GM18868 (cell line): ENCODE measurements at regions not wholly inside any gene's neighbourhood (a gene's known extent, or its start where the extent isn't known, plus 50 kb on each side); places are given as distances from the start of the nearest gene placed in this dataset.
"Not testable (repeated sequence)": the region's sequence is repeated elsewhere in the genome, so short reads cannot be mapped to it uniquely, and the experiment has no call there.

Experiments used
- ATAC-seq: cut with Tn5 transposase; IDR thresholded peaks from one replicate; pipeline ENCODE4 v1.9.1; 2021; ENCODE audit warnings: mild to moderate bottlenecking, moderate library complexity; ENCODE audit not compliant: unreplicated experiment

DNA sequence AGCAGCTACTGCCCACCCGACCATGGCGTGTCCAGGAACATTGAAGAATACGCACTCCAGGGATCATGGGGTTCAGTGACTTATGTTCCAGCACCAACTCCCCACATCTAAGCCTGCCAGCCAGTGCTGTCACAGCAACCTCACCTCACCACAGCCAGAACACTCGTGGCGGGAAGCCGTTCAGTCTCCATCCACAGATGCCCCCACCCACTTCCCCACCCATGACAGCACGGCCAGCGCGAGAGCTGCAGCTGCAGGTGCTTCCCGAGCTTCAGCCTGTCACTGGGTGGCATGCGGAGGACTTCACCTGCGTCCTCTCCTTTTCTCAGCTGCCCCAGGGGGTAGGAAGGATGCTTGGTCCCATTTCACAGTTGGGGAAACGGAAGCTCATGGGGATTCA is 50.3 kb downstream of the RBFOX3 start:
- no peak for ATAC-seq

GRCh38 chr17:79559111-79559887 is 51.6 kb downstream of the RBFOX3 start:
- ATAC-seq: no peak

DNA sequence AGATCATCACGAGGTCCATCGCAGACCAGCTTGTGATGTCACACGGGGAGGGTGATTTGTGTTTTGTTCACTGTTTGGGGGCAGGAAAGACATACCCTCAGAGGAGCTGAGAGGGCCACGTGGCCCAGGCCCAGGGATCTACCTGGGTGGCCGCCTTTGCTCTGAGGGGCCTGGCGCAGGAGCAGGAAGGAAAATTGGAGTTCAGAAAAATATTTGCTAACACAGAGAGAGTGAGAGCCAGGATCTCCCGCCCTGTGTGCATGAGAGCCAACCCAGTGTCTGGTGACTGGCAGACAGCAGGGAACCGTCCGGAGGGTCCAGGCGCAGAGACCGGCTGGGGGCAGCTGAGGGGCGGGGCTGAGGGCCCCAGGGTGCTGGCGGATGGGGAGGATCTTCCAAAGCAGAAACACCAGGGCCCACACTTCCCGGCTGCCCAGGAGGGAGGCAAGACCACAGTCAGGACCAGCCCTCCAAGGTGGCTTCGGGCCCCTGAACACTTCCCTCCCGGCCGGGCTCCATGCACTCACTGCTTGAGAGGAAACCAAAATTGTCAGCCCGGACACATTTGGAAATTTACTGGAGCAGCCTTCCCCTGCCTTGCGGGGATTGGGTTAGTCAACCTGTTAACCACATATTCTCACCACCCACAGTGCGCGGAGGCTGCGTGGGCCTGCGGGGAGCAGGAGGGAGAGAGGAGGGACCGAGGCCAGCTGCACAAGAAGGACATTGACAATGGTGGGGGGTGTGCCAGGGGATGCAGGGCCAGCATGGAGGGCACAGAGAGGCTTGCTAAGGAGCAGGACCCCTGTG is 52.6 kb downstream of the RBFOX3 start:
- ATAC-seq: no peak

DNA sequence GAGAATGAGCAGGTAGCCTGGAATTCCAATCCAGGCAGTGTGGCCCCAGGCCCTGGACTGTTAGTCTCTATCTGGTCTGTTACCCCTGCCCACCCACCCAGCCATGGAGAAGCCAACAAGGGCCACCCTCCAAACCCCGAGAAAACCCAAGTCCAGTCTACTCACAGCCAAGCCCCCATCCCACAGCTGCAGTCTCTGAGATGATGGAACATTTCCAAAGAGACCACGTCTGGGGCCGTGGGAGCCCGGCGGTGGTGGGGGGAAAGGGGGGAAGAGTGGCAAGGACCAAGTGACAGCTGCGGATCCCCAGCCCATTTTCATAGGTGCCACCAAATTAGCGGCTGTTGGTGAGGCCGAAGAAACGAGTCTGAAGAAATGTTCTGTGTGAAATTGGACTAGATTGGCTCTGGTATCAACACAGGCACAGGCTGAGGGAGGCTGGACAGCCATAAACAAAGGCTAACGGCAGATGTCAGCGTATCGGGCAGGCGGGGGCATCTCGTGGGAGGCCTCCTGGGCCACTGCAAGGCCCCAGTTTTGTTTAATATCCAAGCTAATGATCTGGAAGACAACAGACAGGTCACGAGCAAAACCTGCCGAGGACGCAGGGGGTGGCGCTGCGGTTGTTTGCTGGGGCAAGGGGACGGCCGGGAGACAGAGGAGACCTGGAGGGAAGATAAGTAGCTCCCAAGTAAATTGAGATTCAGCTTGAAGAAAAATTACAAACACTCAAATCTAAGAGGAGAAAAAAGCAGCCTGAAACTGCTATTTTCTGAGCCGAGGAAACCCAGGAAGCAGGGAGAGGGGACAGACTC is 53.4 kb downstream of the RBFOX3 start:
- no peak for ATAC-seq

GRCh38 chr17:79556271-79556670 is 54.6 kb downstream of the RBFOX3 start:
- ATAC-seq: no peak

DNA sequence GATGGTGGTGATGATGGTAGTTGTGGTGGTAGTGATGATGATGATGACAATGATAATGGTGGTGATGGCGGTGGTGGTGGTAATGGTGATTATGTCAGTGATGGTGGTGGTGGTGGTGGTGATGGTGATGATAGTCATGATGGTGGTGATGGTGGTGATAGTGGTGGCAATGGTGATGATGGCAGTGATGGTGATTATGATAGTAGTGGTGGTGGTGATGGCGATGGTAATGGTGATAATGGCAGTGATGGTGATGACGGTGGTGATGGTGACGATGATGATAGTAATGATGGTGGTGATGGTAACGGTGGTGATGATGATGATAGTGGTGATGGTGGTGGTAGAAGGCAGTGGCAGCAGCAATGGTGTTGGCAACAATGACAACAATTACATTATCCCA is 55.3 kb downstream of the RBFOX3 start:
- no peak for ATAC-seq

DNA sequence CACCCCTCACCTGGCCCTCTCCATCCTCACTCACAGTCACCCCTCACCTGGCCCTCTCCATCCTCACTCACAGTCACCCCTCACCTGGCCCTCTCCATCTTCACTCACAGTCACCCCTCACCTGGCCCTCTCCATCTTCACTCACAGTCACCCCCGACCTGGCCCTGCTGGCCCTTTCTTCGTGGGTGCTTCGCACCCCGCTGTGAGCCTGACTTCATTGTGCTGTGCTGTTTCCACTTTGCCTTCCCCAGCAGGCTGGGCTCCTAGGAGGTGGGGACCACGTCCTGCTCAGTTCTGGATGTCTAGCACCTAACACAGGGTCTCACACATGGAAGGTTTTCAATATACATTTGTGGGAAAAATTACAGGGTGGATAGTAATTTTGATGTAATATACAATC is 56.5 kb downstream of the RBFOX3 start:
- ATAC-seq: not testable (repeated sequence)

DNA sequence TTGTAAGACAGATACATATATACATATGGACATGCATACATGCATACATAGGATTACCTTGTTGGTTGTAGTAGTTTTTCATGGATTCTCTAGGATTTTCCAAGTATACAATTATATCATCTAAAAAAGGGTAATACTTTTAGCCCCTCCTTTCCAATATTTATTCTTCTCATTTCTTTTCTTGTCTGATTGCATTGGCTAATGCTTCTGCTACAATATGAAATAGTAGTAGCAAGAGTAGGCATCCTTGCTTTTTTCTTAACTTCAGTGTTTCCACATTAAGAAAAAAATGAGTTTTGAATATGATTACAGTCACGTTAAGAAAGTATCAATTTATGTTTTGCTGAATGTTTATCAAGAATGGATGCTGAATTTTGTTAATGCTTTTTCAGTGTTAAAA is 58.0 kb downstream of the RBFOX3 start:
- no peak for ATAC-seq

GRCh38 chr17:79552405-79552804 is 58.4 kb downstream of the RBFOX3 start:
- ATAC-seq: no peak

GRCh38 chr17:79549141-79549915 is 61.5 kb downstream of the RBFOX3 start:
- ATAC-seq: no peak

DNA sequence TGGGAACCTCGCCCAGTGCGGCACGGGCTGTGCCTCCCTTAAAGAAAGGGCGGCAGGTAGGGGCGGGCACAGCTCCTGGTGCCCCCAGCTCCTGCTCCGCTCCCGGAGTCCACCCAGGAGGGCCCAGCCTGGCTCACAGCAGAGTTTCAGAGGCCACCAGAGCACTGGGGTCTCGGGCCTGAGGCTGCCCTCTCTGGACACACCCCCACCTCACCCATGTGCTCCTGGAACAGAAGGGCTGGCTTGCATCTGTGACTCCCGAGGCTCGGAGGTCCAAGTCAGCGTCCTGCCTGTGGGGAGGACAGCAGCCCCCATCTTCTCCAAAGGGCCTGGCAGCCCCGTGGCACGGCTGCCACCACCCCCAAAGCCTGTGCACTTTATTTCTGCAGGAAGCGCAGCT is 62.7 kb downstream of the RBFOX3 start:
- no peak for ATAC-seq

- ATAC-seq: no peak
Observed at GRCh38 chr17:79547586-79547985, 63.3 kb downstream of the RBFOX3 start.

DNA sequence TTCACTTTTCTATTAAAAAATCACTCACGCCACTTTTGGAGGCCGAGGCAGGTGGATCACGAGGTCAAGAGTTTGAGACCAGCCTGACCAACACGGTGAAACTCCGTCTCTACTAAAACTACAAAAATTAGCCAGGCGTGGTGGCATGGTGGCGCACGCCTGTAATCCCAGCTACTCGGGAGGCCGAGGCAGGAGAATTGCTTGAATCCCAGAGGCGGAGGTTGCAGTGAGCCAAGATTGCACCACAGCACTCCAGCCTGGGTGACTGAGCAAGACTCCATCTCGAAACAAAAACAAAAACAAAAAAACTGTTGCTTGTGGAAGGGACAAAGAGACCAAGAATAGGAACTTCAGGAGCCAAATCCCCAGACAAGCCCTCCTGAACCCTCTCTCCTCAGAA is 63.7 kb downstream of the RBFOX3 start:
- not testable (repeated sequence) for ATAC-seq

- no peak for ATAC-seq
Observed at GRCh38 chr17:79546386-79546785, 64.5 kb downstream of the RBFOX3 start.

- ATAC-seq: no peak
Observed at GRCh38 chr17:79545251-79546005, 65.4 kb downstream of the RBFOX3 start.

DNA sequence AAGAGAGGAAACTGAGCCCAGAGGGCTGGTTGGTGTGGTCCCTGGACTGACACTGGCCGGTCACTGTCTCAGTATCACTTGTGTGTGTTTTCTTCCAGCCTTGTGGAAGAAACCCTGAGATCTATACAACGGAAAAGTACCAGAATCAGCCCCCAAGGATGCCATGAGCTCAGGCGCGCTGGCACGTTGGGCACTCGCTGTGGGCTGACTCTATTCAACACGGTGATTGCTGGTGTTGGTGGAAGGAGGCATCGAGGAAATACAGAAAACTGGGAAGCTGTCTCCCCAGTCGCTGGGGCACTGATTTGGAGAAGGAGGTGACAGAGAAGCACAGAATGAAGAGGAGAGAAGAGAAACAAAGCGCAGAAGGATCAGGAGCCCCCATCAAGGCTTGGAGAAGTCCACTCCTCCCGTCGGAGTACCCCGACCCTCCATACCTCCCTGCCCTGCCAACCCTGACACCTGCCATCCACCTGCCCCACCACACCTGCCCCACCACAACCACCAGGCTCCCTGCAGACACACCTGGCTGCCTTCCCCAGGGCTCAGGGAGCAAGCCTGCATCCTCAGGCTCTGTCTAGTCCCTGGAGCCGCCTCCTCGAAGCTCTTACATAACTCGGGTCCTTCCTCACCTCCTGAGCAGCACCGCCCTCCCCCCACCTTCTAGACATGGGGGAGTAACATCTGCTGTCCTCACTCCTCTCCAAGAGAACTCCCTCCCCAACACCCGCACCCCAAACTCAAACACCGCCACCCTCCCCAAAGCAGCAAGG is 66.5 kb downstream of the RBFOX3 start:
- ATAC-seq: no peak

- no peak for ATAC-seq
Observed at GRCh38 chr17:79543531-79543930, 67.3 kb downstream of the RBFOX3 start.

- no peak for ATAC-seq
Observed at GRCh38 chr17:79542718-79543117, 68.1 kb downstream of the RBFOX3 start.
